GM12878 (cell line): ENCODE measurements at regions not wholly inside any gene's neighbourhood (a gene's known extent, or its start where the extent isn't known, plus 50 kb on each side); places are given as distances from the start of the nearest gene placed in this dataset.

ENCODE experiments used
- ATAC-seq: fragments of 200-7000 bp; cut with Tn5 transposase; 3 replicates; pipeline ENCODE4 v1.9.1; 2020; ENCODE audit warnings: mild to moderate bottlenecking, moderate library complexity
- BruUV-seq: library from RNA; stranded (reverse); fragments of 400-500 nt; replicated peaks from 2 replicates; lab custom pipeline; 2021; lab: Mats Ljungman, UMichigan
- CTCF ChIA-PET: fragments of 300-600 bp; sonication (Branson Sonifier 250); formaldehyde crosslinking; extraction: SDS; loops from one replicate; lab custom pipeline; 2021; ENCODE audit warnings: inconsistent platforms; lab: Yijun Ruan, JAX
- POLR2A ChIA-PET: fragments of 350-600 bp; formaldehyde crosslinking; extraction: SDS; loops from one replicate; lab custom pipeline; 2021; ENCODE audit warnings: inconsistent platforms; lab: Charles Lee
- RAD21 ChIA-PET: fragments of 300-600 bp; sonication (Branson Sonifier 250); formaldehyde crosslinking; loops from one replicate; lab custom pipeline; 2023; ENCODE audit warnings: antibody characterized with exemption; ENCODE audit not compliant: unreplicated experiment; lab: Charles Lee
- SMC1A ChIA-PET: fragments of 300-600 bp; sonication (Branson Sonifier 250); formaldehyde crosslinking; loops from one replicate; lab custom pipeline; 2023; ENCODE audit not compliant: unreplicated experiment, uncharacterized antibody; lab: Charles Lee
- DNase-seq: peaks from one replicate; pipeline ENCODE4 v3.0.0-alpha.2; 2011; ENCODE audit warnings: low read depth, low spot score
- FAIRE-seq: peaks from 3 replicates; lab custom pipeline; 2011; peaks lifted over from hg19 to GRCh38; lab: Jason Lieb, UNC
- H2AFZ ChIP-seq: 2 replicates; pipeline ENCODE4 v1.6.0; 2011; ENCODE audit warnings: low read depth, low read length, control low read depth; ENCODE audit not compliant: control insufficient read depth
- H3K27ac ChIP-seq: 2 replicates; pipeline ENCODE4 v1.5.1; 2011; ENCODE audit warnings: control low read depth; ENCODE audit not compliant: control insufficient read depth, insufficient read depth
- H3K27me3 ChIP-seq, 2 experiments: replicated peaks in 1 of 2; 2 replicates each; pipeline versions ENCODE4 v1.6.0 to v1.6.1; 2011; ENCODE audit warnings: low read length in 1 of 2; ENCODE audit not compliant: control insufficient read depth in 2 of 2, insufficient read depth in 2 of 2
- H3K36me3 ChIP-seq, 2 experiments: 2 replicates each; pipeline ENCODE4 v1.5.1; 2011; ENCODE audit warnings: low read length in 1 of 2; ENCODE audit not compliant: control insufficient read depth in 2 of 2, insufficient read depth in 2 of 2
- H3K4me1 ChIP-seq: 2 replicates; pipeline ENCODE4 v1.6.1; 2011; ENCODE audit warnings: mild to moderate bottlenecking, low read length, moderate library complexity, mixed read lengths; ENCODE audit not compliant: control insufficient read depth, insufficient read depth
- H3K4me2 ChIP-seq: 2 replicates; pipeline ENCODE4 v1.6.0; 2011; ENCODE audit warnings: control low read depth; ENCODE audit not compliant: control insufficient read depth, insufficient read depth
- H3K4me3 ChIP-seq: fragments of 200-600 bp; sonication (generic); 2 replicates; pipeline ENCODE4 v1.5.1; 2016
- H3K79me2 ChIP-seq: 2 replicates; pipeline ENCODE4 v1.6.0; 2011; ENCODE audit warnings: low read length; ENCODE audit not compliant: control insufficient read depth, insufficient read depth
- H3K9ac ChIP-seq: 2 replicates; pipeline ENCODE4 v1.8.0; 2011; ENCODE audit warnings: low read length, control low read depth, mixed read lengths; ENCODE audit not compliant: control insufficient read depth, insufficient read depth
- H3K9me3 ChIP-seq: replicated peaks from 3 replicates; pipeline ENCODE4 v1.5.1; 2011; ENCODE audit warnings: mild to moderate bottlenecking, low read length; ENCODE audit not compliant: control insufficient read depth, insufficient read depth
- H4K20me1 ChIP-seq: 2 replicates; pipeline ENCODE4 v1.6.0; 2011; ENCODE audit not compliant: control insufficient read depth, insufficient read depth
- BCLAF1 ChIP-seq: fragments of 450-650 bp; IDR thresholded peaks from 2 replicates; pipeline ENCODE4 v1.6.1; 2017; ENCODE audit warnings: antibody characterized with exemption, mild to moderate bottlenecking, moderate library complexity
- BMI1 ChIP-seq: fragments of 450-650 bp; IDR thresholded peaks from 2 replicates; pipeline ENCODE4 v1.6.1; 2016; ENCODE audit warnings: mild to moderate bottlenecking, moderate library complexity, borderline replicate concordance
- GABPA ChIP-seq: IDR thresholded peaks from 2 replicates; pipeline ENCODE4 v1.6.1; 2014; ENCODE audit warnings: antibody characterized with exemption, low read depth, mild to moderate bottlenecking, inconsistent platforms
- HCFC1 ChIP-seq: fragments of 150-350 bp; IDR thresholded peaks from 2 replicates; pipeline ENCODE4 v1.6.1; 2014; ENCODE audit warnings: low read length
- HDAC6 ChIP-seq: fragments of 200-600 bp; sonication (generic); IDR thresholded peaks from one replicate; pipeline ENCODE4 v1.8.0; 2017; ENCODE audit warnings: antibody characterized with exemption; ENCODE audit not compliant: unreplicated experiment
- IKZF2 ChIP-seq, 2 experiments: fragments of 450-650 bp; IDR thresholded peaks; 2 replicates each; pipeline ENCODE4 v1.6.1; 2017; ENCODE audit warnings: mild to moderate bottlenecking in 2 of 2, moderate library complexity in 2 of 2
- IRF5 ChIP-seq: fragments of 450-650 bp; IDR thresholded peaks from 2 replicates; pipeline ENCODE4 v1.6.1; 2017; ENCODE audit warnings: borderline replicate concordance
- MAX ChIP-seq: IDR thresholded peaks from 2 replicates; pipeline ENCODE4 v1.6.1; 2012; ENCODE audit warnings: low read depth, low read length, improper control_type of control experiment
- TCF3 ChIP-seq: IDR thresholded peaks from 2 replicates; pipeline ENCODE4 v1.6.1; 2012; ENCODE audit warnings: low read depth, mild to moderate bottlenecking, low read length, borderline replicate concordance; ENCODE audit not compliant: insufficient read depth
- WGBS: methylation state at CpG from one replicate; pipeline ENCODE4 v1.1.6; 2016; ENCODE audit warnings: low lambda C conversion rate; ENCODE audit not compliant: insufficient replicate concordance, insufficient coverage; ENCODE audit errors: missing lambda C conversion rate; 5-methylcytosine and 5-hydroxymethylcytosine counted together
- in situ Hi-C: fragments of 300-500 bp; cut with MboI; formaldehyde crosslinking; loops from 9 replicates; pipeline ENCODE4 v1.14.3; 2018; ENCODE audit warnings: mixed read lengths
- intact Hi-C: fragments of 100-400 bp; cut with micrococcal nuclease; formaldehyde crosslinking; loops from one replicate; pipeline ENCODE4 v1.14.2; 2022; ENCODE audit not compliant: unreplicated experiment
- TF ChIP-seq, protein P1 (sequence below): fragments of 450-650 bp; IDR thresholded peaks from 2 replicates; pipeline ENCODE4 v1.6.1; 2016; ENCODE audit warnings: mild to moderate bottlenecking

- Histone ChIP-seq H2AFZ (no peak overlapping the region), H3K4me3 (no peak overlapping the region), H3K4me1 (no peaks in the 10 kb centered on the region), H3K9ac (no peak overlapping the region), H4K20me1 (no peaks in the 10 kb centered on the region), H3K9me3 (no peaks in the 10 kb centered on the region), H3K27ac (no peak overlapping the region), H3K4me2 (no peak overlapping the region), H3K36me3 (no peaks in the 10 kb centered on the region), H3K79me2 (no peaks in the 10 kb centered on the region), H3K27me3 (no peaks in the 10 kb centered on the region; a peak in 1 of 4 replicates)
- in situ Hi-C loops: no loop called here
- BruUV-seq: no TSS peak
- SMC1A ChIA-PET: interaction anchor here (0.7 kb wide), 1 partner anchor 117 kb away, joined by 3 read pairs; no protein-coding TSS in a partner anchor
- TF ChIP-seq HDAC6 (no peak), IKZF2 (IDR thresholded peaks at IDR 0.05) (no peak), BMI1 (no peak), MAX (no peak), IRF5 (no peak), GABPA (no peak), TCF3 (no peak), BCLAF1 (no peak), HCFC1 (no peak)
- TF ChIP-seq, protein P1, sequence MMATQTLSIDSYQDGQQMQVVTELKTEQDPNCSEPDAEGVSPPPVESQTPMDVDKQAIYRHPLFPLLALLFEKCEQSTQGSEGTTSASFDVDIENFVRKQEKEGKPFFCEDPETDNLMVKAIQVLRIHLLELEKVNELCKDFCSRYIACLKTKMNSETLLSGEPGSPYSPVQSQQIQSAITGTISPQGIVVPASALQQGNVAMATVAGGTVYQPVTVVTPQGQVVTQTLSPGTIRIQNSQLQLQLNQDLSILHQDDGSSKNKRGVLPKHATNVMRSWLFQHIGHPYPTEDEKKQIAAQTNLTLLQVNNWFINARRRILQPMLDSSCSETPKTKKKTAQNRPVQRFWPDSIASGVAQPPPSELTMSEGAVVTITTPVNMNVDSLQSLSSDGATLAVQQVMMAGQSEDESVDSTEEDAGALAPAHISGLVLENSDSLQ: no peak
- CTCF ChIA-PET: interaction anchor here (1.9 kb wide), 1 partner anchor 31 kb away, joined by 5 read pairs; no protein-coding TSS in a partner anchor
- DNase-seq (no peak), FAIRE-seq (no peak), ATAC-seq (no peak)
- POLR2A ChIA-PET: no interaction called here
- RAD21 ChIA-PET: no interaction called here
- WGBS: 48% methylated on average over 6 of the region's 6 CpGs
- intact Hi-C loops: no loop called here
These were observed 98.1 kb upstream of the COL21A1 start for GRCh38 chr6:56345376-56345995.
